ENCODE measurements at regions not wholly inside any gene's neighbourhood (a gene's known extent, or its start where the extent isn't known, plus 50 kb on each side); places are given as distances from the start of the nearest gene placed in this dataset.
A peak's percentile ranks its signal among the peaks of the same experiment; 100 is the strongest.

DNA sequence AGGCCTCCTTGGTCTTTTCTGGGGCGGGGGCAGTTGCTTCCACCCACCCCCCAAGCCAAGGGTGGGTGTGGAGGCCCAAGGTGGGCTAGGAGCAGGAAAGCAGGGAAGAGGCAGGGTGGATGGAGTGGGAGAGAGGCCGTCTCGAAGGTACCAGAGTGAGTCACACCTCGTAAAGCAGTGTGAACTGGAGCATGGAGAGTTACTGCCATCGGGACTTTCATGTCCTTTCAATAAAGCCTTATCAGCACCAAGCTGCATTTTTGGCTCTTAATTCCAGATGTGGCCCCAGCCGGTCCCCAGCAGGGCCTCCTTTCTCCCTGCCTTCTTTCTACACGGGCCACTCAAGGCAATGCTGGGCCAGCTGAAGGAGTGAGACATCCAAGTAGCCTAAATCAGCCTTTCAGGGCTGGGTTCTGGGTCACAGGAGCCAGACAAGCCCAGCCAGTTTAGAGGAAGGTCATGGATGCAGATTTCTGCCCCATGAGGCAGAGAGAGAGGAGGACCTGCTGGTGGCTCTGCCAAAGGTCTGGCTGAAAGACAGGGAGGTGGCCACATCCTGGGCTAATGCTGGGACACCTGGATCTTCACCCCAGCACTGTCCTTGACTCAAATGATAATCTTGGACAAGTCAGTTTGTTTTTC is 59.0 kb upstream of the CD82 start:
- TF ChIP-seq, protein P1, sequence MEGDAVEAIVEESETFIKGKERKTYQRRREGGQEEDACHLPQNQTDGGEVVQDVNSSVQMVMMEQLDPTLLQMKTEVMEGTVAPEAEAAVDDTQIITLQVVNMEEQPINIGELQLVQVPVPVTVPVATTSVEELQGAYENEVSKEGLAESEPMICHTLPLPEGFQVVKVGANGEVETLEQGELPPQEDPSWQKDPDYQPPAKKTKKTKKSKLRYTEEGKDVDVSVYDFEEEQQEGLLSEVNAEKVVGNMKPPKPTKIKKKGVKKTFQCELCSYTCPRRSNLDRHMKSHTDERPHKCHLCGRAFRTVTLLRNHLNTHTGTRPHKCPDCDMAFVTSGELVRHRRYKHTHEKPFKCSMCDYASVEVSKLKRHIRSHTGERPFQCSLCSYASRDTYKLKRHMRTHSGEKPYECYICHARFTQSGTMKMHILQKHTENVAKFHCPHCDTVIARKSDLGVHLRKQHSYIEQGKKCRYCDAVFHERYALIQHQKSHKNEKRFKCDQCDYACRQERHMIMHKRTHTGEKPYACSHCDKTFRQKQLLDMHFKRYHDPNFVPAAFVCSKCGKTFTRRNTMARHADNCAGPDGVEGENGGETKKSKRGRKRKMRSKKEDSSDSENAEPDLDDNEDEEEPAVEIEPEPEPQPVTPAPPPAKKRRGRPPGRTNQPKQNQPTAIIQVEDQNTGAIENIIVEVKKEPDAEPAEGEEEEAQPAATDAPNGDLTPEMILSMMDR (conservative IDR thresholded peaks at IDR 0.05; ENCODE audit: low read depth, low read length): no peak
- H3K4me3 ChIP-seq (ENCODE audit: low read depth, low read length): no peak overlapping the region
- peak; percentile 9 for DNase-seq (ENCODE audit: low read depth)

DNA sequence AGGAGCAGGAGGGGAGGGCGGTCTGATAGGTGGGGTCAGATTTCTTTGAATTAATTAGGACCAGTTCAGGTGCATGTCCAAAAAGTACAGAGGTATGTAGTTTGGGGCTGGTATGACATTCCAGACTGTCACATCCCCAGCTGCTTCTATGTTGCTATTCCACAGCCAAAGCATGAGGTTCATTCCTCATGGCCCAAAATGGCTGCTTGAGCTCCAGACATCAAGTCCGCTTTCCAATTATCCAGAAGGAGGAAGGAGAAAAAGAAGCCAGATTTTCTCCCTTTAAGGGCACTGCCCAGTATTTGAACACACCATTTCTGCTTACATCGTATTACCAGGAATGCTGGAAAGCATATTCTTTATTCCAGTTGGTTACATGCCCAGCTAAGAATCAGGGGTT is 58.0 kb upstream of the CD82 start:
- no peak overlapping the region for H3K4me3 ChIP-seq (ENCODE audit: low read depth, low read length)
- TF ChIP-seq, protein P1 (conservative IDR thresholded peaks at IDR 0.05; ENCODE audit: low read depth, low read length): no peak
- DNase-seq (ENCODE audit: low read depth): no peak

DNA sequence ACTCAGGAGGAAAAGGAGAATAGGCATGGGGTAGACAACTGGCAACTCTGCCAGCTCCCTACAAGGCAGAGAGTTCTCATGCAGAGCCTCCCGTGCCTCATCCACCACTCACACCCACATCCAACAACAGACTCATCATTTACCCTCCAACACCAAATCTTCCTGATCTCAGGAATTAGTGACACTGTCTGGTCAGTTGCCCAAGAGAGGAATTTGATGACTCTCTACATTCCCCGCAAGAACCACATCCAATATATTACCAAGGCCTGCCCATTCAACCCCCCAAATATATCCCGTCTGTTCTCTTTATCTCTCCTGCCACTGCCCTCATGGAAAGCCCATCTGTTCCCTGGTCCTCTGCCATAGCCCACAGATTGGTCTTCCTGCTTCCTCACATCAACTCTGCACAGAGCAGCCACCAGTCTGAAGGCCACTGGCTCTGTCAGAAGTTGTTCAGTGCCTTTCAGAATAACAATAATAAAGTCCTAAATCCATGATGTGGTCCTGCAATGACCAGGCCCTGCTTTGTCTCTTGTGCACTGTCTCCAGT is 57.5 kb upstream of the CD82 start:
- no peak for DNase-seq (ENCODE audit: low read depth)
- H3K4me3 ChIP-seq (ENCODE audit: low read depth, low read length): no peak overlapping the region
- TF ChIP-seq, protein P1 (conservative IDR thresholded peaks at IDR 0.05; ENCODE audit: low read depth, low read length): no peak

DNA sequence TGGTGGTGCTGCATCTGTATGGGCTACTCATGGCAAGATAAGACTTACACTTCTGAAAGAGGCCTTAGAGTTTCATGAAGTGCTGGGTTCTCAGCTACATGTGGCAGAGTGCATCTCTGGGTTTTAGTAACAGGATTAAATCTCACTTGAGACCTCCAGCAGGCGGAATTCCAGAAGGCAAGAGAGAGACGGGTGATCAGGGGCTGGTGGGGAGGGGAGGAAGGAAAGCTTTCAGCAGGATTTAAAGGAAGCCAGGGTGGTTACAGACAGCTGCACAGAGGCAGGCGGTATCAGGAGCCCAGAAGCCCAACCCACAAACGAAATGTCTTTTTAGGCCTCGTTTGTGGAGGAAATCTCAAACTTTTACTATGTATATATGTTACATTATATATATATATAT is 56.2 kb upstream of the CD82 start:
- H3K4me3 ChIP-seq (ENCODE audit: low read depth, low read length): no peak overlapping the region
- no peak for DNase-seq (ENCODE audit: low read depth)
- TF ChIP-seq, protein P1 (conservative IDR thresholded peaks at IDR 0.05; ENCODE audit: low read depth, low read length): no peak

DNA sequence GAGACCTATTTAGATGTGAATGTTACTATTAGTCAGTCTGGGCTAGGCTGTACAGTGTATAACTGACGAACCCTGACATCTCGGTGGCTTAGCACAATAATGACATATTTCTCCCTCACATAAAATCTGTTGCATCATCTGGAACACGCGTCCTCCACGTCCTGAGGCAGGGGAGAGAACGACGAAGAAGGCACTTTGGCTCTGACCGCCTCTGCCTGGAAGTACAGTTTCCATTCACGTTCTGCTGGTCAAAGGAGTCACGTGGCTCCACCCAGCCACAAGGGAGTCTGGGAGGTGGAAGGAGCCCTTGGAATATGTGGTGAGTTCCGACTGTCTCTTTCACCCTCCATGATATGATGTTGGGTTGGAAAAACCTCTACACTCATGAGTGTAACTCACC is 55.1 kb upstream of the CD82 start:
- DNase-seq (ENCODE audit: low read depth): no peak
- no peak overlapping the region for H3K4me3 ChIP-seq (ENCODE audit: low read depth, low read length)
- TF ChIP-seq, protein P1 (conservative IDR thresholded peaks at IDR 0.05; ENCODE audit: low read depth, low read length): no peak

DNA sequence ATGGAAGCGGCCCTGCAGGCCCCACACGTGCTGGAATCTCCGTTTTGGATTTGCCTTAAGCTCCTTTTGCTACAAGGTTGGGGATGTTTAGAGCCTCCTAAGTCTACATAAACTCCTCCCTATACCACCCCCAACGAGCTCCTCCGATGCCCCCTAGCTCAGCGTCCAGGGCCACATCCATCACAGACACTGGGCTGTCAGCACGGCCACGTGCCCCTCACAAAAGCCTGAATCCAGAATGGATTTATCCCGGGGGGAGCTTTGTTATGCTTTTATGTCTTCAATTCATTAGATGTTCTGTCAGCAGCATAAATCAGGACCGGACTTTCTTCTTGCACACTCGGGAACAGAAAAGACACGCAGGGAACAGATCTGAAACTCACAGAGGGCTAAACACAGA is 52.6 kb upstream of the CD82 start:
- no peak overlapping the region for H3K4me3 ChIP-seq (ENCODE audit: low read depth, low read length)
- no peak for DNase-seq (ENCODE audit: low read depth)
- TF ChIP-seq, protein P1 (conservative IDR thresholded peaks at IDR 0.05; ENCODE audit: low read depth, low read length): no peak

DNA sequence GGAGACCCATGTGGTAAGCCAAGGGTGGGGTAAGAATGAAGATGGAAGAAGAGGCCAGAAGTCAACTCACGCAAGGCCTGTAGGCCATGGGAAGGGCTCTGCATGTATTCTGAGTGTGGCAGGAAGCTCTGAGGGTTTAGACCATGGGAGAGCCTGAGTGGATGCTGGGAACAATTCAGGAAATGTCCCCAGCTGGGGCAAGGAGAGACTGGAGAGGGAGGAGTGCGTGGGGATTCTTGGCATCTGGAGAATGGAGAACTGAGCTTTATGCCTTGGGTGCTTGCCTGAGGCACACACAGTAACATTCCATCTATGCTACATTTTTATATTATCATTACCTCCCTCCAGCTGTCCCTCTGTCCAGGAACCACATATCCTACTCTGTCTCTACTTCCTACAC is 50.4 kb upstream of the CD82 start:
- TF ChIP-seq, protein P1 (conservative IDR thresholded peaks at IDR 0.05; ENCODE audit: low read depth, low read length): no peak
- DNase-seq (ENCODE audit: low read depth): no peak
- H3K4me3 ChIP-seq (ENCODE audit: low read depth, low read length): no peak overlapping the region

All from epithelial cell of proximal tubule (primary cell).